ENCODE measurements at regions not wholly inside any gene's neighbourhood (a gene's known extent, or its start where the extent isn't known, plus 50 kb on each side); places are given as distances from the start of the nearest gene placed in this dataset.

- H3K4me3 ChIP-seq (ENCODE audit: low read depth, low read length): no peak overlapping the region
- H3K36me3 ChIP-seq (ENCODE audit: control insufficient read depth, insufficient read depth, low read length): no peaks in the 10 kb centered on the region
- H3K9me3 ChIP-seq: no peaks in the 10 kb centered on the region
- CTCF ChIA-PET: no interaction called here
- no peak for TF ChIP-seq CTCF (IDR thresholded peaks at IDR 0.05; ENCODE audit: insufficient read depth in 1 of 2, low read depth in 1 of 2, low read length in 1 of 2, severe bottlenecking in 1 of 2, unreplicated experiment in 1 of 2)
- no peaks in the 10 kb centered on the region for H3K4me1 ChIP-seq
- Mint-ChIP-seq H3K27me3 (ENCODE audit: insufficient read depth, unreplicated experiment) (peaks cover 4% of the 10 kb centered on the region), H3K27ac (ENCODE audit: unreplicated experiment) (no peak overlapping the region), H3K4me1 (ENCODE audit: low read depth, unreplicated experiment) (no peaks in the 10 kb centered on the region), H3K4me3 (ENCODE audit: unreplicated experiment) (no peak overlapping the region), H3K9me3 (ENCODE audit: unreplicated experiment) (no peaks in the 10 kb centered on the region), H3K36me3 (ENCODE audit: insufficient read depth, unreplicated experiment) (no peaks in the 10 kb centered on the region)
- no peaks in the 10 kb centered on the region for H3K27me3 ChIP-seq (replicated peaks; ENCODE audit: control insufficient read depth, insufficient read depth, low read length)
- DNase-seq: no peak
- intact Hi-C loops (cut with micrococcal nuclease; ENCODE audit: unreplicated experiment): no loop called here
- no TSS peak for BruUV-seq (replicated peaks)
- POLR2A ChIA-PET: no interaction called here
Measured at GRCh38 chr2:122315306-122315705, 559.9 kb downstream of the TSN start.

GRCh38 chr2:122319539-122320132 is 564.2 kb downstream of the TSN start:
- no peaks in the 10 kb centered on the region for H3K36me3 ChIP-seq (ENCODE audit: control insufficient read depth, insufficient read depth, low read length)
- intact Hi-C loops (cut with micrococcal nuclease; ENCODE audit: unreplicated experiment): no loop called here
- no peaks in the 10 kb centered on the region for H3K9me3 Mint-ChIP-seq (ENCODE audit: unreplicated experiment)

GRCh38 chr2:122322815-122323214 is 567.4 kb downstream of the TSN start:
- H3K4me3 ChIP-seq (ENCODE audit: low read depth, low read length): no peak overlapping the region
- no peaks in the 10 kb centered on the region for H3K9me3 Mint-ChIP-seq (ENCODE audit: unreplicated experiment)
- DNase-seq: no peak
- BruUV-seq (replicated peaks): no TSS peak
- H3K9me3 ChIP-seq: no peaks in the 10 kb centered on the region
- no peaks in the 10 kb centered on the region for H3K27me3 ChIP-seq (replicated peaks; ENCODE audit: control insufficient read depth, insufficient read depth, low read length)
- no peaks in the 10 kb centered on the region for H3K36me3 ChIP-seq (ENCODE audit: control insufficient read depth, insufficient read depth, low read length)
- H3K4me1 Mint-ChIP-seq (ENCODE audit: low read depth, unreplicated experiment): no peaks in the 10 kb centered on the region
- H3K4me1 ChIP-seq: no peaks in the 10 kb centered on the region
- ChIA-PET POLR2A (no interaction called here), CTCF (no interaction called here)
- no peak overlapping the region for H3K27ac Mint-ChIP-seq (ENCODE audit: unreplicated experiment)
- H3K27me3 Mint-ChIP-seq (ENCODE audit: insufficient read depth, unreplicated experiment): peaks cover 8% of the 10 kb centered on the region
- no peak overlapping the region for H3K4me3 Mint-ChIP-seq (ENCODE audit: unreplicated experiment)
- TF ChIP-seq CTCF (IDR thresholded peaks at IDR 0.05; ENCODE audit: insufficient read depth in 1 of 2, low read depth in 1 of 2, low read length in 1 of 2, severe bottlenecking in 1 of 2, unreplicated experiment in 1 of 2): no peak
- intact Hi-C loops (cut with micrococcal nuclease; ENCODE audit: unreplicated experiment): no loop called here
- H3K36me3 Mint-ChIP-seq (ENCODE audit: insufficient read depth, unreplicated experiment): no peaks in the 10 kb centered on the region

More at GRCh38 chr2:122319539-122320132, 564.2 kb downstream of the TSN start:
- H3K27ac Mint-ChIP-seq (ENCODE audit: unreplicated experiment): no peak overlapping the region
- ChIA-PET POLR2A (no interaction called here), CTCF (no interaction called here)
- H3K4me1 Mint-ChIP-seq (ENCODE audit: low read depth, unreplicated experiment): no peaks in the 10 kb centered on the region
- Histone ChIP-seq H3K9me3 (no peaks in the 10 kb centered on the region), H3K4me1 (no peaks in the 10 kb centered on the region), H3K27me3 (replicated peaks; ENCODE audit: control insufficient read depth, insufficient read depth, low read length) (no peaks in the 10 kb centered on the region), H3K4me3 (ENCODE audit: low read depth, low read length) (no peak overlapping the region)
- no peak for TF ChIP-seq CTCF (IDR thresholded peaks at IDR 0.05; ENCODE audit: insufficient read depth in 1 of 2, low read depth in 1 of 2, low read length in 1 of 2, severe bottlenecking in 1 of 2, unreplicated experiment in 1 of 2)
- no peak overlapping the region for H3K4me3 Mint-ChIP-seq (ENCODE audit: unreplicated experiment)
- H3K27me3 Mint-ChIP-seq (ENCODE audit: insufficient read depth, unreplicated experiment): peaks cover 4% of the 10 kb centered on the region
- no TSS peak for BruUV-seq (replicated peaks)
- H3K36me3 Mint-ChIP-seq (ENCODE audit: insufficient read depth, unreplicated experiment): no peaks in the 10 kb centered on the region
- no peak for DNase-seq
